ENCODE measurements at regions not wholly inside any gene's neighbourhood (a gene's known extent, or its start where the extent isn't known, plus 50 kb on each side); places are given as distances from the start of the nearest gene placed in this dataset.

DNA sequence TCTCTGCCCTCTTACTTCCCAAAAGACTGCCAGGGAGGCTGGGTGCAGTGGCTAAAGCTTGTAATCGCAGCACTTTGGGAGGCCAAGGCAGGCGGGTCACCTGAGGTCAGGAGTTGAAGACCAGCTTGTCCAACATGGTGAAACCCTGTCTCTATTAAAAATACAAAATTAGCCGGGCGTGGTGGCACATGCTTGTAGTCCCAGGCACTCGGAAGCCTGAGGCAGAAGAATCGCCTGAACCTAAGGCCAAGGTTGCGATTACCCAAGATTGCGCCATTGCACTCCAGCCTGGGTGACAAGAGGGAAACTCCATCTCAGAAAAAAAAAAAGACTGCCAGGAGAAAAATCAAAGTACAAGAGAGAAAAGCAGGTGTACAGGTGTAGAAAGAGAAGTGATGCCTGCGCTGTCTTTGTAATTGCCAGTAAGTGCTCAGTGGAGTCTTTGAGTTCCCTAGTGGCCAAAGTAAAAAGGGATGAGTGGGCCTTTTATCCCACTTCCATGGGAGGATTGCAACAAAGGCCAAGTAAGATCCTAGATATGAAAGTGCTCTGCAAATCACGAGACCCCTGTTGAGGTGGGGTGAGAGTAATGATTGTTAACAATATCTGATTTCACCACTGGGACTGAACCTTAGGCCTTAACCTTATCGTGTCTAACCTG, 94.7 kb upstream of the WNT4 start:
- Histone ChIP-seq H3K9me3 (ENCODE audit: control insufficient read depth, low read length) (no peaks in the 10 kb centered on the region), H3K4me1 (ENCODE audit: control insufficient read depth, insufficient read depth, low read length) (peaks cover 8% of the 10 kb centered on the region), H3K36me3 (ENCODE audit: control insufficient read depth, insufficient read depth, low read length) (no peaks in the 10 kb centered on the region), H3K4me3 (ENCODE audit: low read length) (no peak overlapping the region), H3K27me3 (ENCODE audit: control insufficient read depth, insufficient read depth, low read length) (peaks cover 2% of the 10 kb centered on the region), H3K9ac (ENCODE audit: low read length) (no peak overlapping the region)

DNA sequence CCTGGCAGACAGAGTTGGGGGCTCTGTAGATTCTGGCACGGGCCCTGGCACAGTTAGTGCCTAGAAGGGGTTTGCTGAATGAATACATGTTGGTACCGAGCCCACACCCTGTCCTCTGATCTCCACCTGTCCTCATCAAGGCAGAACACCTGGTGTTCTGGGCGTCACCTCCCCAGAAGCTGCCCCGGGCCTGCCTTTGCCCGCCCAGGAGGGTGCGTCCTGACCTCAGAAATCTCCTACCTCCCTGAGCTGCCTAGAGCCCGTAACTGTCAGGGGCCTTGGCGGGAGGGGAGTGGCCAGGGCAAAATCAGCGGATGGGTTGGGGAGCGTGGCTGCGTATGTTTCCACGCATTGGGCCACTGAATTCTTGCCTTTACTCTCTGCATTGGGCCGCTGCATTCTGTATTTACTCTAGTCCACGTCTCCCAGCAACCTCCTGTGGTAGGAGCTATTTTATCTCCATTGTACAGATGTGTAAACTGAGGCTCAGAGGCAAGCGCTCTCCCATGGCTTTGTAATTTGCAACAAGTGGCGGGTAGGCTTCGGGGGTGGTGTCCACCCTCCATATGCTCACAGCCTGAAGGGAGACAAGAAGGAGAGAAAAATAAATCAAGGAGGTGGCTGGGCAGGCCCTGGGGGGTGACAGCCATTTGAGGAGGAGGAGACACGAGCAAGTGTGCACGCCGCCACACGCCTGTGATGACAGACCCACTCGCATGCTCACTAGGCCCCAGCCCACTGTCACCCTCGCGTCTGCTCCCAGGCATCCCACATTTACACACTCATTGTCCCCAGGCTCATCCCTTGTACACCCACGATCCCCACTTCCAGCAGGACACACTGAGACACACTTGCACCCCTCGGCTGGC, 95.7 kb upstream of the WNT4 start:
- H3K4me1 ChIP-seq (ENCODE audit: control insufficient read depth, insufficient read depth, low read length): peaks cover 8% of the 10 kb centered on the region
- H3K4me3 ChIP-seq (ENCODE audit: low read length): no peak overlapping the region
- H3K9me3 ChIP-seq (ENCODE audit: control insufficient read depth, low read length): no peaks in the 10 kb centered on the region
- H3K27me3 ChIP-seq (ENCODE audit: control insufficient read depth, insufficient read depth, low read length): peaks cover 2% of the 10 kb centered on the region
- H3K9ac ChIP-seq (ENCODE audit: low read length): no peak overlapping the region
- H3K36me3 ChIP-seq (ENCODE audit: control insufficient read depth, insufficient read depth, low read length): no peaks in the 10 kb centered on the region

DNA sequence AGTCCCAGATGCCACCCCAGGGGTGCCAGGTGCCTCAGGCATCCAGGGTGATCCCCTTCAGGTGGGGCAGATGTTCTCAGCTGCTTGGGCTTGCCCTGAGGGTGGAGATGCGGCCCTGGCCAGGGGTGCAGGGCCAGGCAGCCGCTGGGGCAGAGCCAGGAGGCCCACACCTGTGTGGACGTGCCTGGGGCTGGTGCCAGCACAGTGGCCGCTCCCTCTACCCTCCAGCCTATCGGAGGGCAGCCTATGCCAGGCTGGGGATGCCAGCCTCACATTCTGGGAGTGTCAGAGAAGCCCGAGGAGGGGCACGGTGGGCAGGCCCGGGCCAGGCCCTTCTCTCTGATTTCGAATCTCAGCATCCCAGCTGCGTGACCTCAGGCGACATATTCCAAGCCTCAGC, 96.5 kb upstream of the WNT4 start:
- H3K4me1 ChIP-seq (ENCODE audit: control insufficient read depth, insufficient read depth, low read length): peaks cover 8% of the 10 kb centered on the region
- H3K9ac ChIP-seq (ENCODE audit: low read length): no peak overlapping the region
- no peak overlapping the region for H3K4me3 ChIP-seq (ENCODE audit: low read length)
- H3K36me3 ChIP-seq (ENCODE audit: control insufficient read depth, insufficient read depth, low read length): no peaks in the 10 kb centered on the region
- H3K27me3 ChIP-seq (ENCODE audit: control insufficient read depth, insufficient read depth, low read length): peaks cover 2% of the 10 kb centered on the region
- no peaks in the 10 kb centered on the region for H3K9me3 ChIP-seq (ENCODE audit: control insufficient read depth, low read length)

DNA sequence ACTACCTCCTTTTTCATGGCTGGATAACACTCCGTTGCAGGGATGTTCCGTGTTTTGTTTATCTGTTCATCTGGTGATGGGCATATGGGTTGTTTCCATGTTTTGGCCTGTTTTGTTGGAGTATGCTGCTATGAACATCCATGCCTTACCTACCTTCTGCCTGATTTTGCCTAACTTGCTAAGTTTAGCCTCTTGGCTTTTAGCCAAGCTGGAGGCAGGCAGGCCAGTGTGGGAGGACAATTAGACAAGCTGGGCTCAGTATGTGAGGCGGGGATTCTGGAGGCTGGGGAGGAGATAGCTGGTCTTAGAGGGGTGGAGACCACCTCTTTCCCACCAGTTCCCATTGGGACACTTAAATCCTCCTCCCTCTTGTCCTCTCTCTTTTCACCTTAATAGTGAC, 98.4 kb upstream of the WNT4 start:
- H3K4me1 ChIP-seq (ENCODE audit: control insufficient read depth, insufficient read depth, low read length): peaks cover 8% of the 10 kb centered on the region
- H3K9me3 ChIP-seq (ENCODE audit: control insufficient read depth, low read length): no peaks in the 10 kb centered on the region
- no peak overlapping the region for H3K9ac ChIP-seq (ENCODE audit: low read length)
- peaks cover 2% of the 10 kb centered on the region for H3K27me3 ChIP-seq (ENCODE audit: control insufficient read depth, insufficient read depth, low read length)
- no peak overlapping the region for H3K4me3 ChIP-seq (ENCODE audit: low read length)
- H3K36me3 ChIP-seq (ENCODE audit: control insufficient read depth, insufficient read depth, low read length): no peaks in the 10 kb centered on the region

DNA sequence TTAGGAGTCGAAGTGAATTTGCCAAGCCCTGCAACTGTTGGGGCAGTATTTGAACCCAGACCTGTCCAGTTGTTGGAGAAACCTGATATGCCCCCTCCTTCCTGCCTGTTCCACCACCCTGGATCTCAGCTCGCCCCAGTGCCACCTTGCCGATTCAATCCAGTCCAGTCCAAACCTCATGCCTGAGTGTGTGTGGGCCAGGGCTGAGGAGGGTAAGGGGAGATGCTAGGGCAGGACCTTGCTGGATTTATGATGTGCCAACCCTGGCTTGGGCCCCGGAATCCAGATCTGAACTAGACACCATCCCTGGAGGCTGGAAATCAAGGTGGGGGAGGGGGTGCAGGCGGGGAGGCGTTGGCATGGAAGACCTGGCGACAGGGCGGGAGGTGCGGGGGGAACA, 98.9 kb upstream of the WNT4 start:
- Histone ChIP-seq H3K4me1 (ENCODE audit: control insufficient read depth, insufficient read depth, low read length) (peaks cover 8% of the 10 kb centered on the region), H3K27me3 (ENCODE audit: control insufficient read depth, insufficient read depth, low read length) (no peaks in the 10 kb centered on the region), H3K9ac (ENCODE audit: low read length) (no peak overlapping the region), H3K4me3 (ENCODE audit: low read length) (no peak overlapping the region), H3K9me3 (ENCODE audit: control insufficient read depth, low read length) (no peaks in the 10 kb centered on the region), H3K36me3 (ENCODE audit: control insufficient read depth, insufficient read depth, low read length) (no peaks in the 10 kb centered on the region)

DNA sequence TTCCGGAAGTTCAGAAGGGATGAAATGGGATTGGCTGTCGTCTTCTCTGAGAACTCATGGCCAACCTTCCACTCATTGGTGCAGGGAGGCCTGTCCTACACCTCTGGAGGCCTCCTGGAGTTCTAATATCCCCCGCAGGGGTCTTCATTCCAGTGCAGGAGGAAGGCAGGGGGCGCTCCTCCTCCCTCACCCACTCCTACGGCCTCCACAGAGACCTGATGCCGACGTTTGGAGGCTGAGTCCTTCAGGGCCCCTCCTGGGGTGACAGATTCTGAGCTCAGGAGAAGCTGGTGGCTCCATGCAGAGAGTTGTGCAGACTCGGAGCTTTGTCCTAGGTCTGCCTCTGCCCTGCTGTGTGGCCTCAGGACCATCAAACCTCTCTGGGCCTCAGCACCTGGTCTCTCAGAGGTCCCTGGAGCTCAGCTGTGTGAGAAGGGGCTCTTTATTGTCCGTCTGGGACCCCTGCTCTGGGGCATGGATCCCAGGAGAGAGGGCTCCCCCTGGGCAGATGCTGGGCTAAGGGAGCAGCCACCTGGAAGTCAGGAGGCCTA, 102.3 kb upstream of the WNT4 start:
- Histone ChIP-seq H3K9me3 (ENCODE audit: control insufficient read depth, low read length) (no peaks in the 10 kb centered on the region), H3K27me3 (ENCODE audit: control insufficient read depth, insufficient read depth, low read length) (peaks cover 8% of the 10 kb centered on the region), H3K36me3 (ENCODE audit: control insufficient read depth, insufficient read depth, low read length) (no peaks in the 10 kb centered on the region), H3K4me3 (ENCODE audit: low read length) (no peak overlapping the region), H3K9ac (ENCODE audit: low read length) (no peak overlapping the region), H3K4me1 (ENCODE audit: control insufficient read depth, insufficient read depth, low read length) (no peaks in the 10 kb centered on the region)

DNA sequence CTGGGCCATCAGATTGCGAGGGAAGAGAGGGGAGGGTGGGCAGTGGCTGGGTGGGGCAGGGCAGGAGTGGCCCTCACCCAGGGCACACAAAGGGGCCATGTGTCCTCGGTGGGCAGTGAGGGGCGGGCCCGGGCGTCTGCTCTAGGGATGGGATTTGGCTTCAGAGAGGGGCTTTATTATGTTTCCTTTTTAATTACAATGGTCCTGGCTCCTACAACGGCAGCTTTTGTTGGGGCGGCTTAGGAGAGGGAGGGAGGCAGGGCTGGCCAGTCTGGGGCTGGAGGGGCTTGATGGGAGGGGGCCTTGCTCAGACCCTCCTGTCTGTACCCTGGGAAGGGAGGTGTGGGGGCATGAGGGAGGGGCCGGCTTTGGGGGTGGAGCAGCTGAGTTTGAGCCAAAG, 102.8 kb upstream of the WNT4 start:
- no peaks in the 10 kb centered on the region for H3K36me3 ChIP-seq (ENCODE audit: control insufficient read depth, insufficient read depth, low read length)
- H3K27me3 ChIP-seq (ENCODE audit: control insufficient read depth, insufficient read depth, low read length): peaks cover 8% of the 10 kb centered on the region
- no peak overlapping the region for H3K9ac ChIP-seq (ENCODE audit: low read length)
- no peaks in the 10 kb centered on the region for H3K4me1 ChIP-seq (ENCODE audit: control insufficient read depth, insufficient read depth, low read length)
- no peak overlapping the region for H3K4me3 ChIP-seq (ENCODE audit: low read length)
- H3K9me3 ChIP-seq (ENCODE audit: control insufficient read depth, low read length): no peaks in the 10 kb centered on the region

DNA sequence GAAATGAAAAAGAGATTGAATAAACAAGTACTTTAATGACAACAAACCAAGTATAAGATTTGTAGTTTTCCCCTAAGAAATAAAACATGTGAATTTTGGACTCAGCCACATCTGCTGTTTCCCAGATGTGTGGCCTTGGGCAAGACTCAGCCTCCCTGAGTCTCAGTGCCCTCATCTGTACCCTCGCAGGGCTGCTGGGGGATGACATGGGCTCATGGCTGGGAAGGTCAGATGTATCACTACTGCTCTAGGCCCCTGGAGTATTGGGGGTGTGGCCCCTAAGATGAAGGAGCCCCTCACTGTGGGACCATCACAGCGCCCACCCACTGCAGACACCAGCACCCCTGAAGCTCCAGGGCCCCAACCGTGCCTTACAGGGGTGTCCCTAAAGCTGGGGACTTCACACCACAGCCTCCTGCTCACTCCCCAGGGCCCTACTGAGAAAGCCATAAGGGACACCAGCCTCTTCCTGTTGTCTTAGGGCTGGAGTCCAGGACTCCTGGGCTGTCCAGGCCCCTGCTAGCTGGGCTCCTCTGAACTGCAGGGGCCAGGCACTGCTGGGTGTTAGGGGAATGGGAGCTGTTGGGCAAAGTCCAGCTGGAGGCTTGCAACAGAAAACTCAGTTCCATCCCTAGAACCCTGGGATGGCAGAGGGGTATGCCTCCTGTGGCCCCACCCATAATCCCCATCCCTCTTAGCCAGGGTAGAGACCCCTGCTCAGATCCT, 104.0 kb upstream of the WNT4 start:
- Histone ChIP-seq H3K4me1 (ENCODE audit: control insufficient read depth, insufficient read depth, low read length) (no peaks in the 10 kb centered on the region), H3K9ac (ENCODE audit: low read length) (no peak overlapping the region), H3K36me3 (ENCODE audit: control insufficient read depth, insufficient read depth, low read length) (no peaks in the 10 kb centered on the region), H3K27me3 (ENCODE audit: control insufficient read depth, insufficient read depth, low read length) (peaks cover 8% of the 10 kb centered on the region), H3K9me3 (ENCODE audit: control insufficient read depth, low read length) (no peaks in the 10 kb centered on the region), H3K4me3 (ENCODE audit: low read length) (no peak overlapping the region)

DNA sequence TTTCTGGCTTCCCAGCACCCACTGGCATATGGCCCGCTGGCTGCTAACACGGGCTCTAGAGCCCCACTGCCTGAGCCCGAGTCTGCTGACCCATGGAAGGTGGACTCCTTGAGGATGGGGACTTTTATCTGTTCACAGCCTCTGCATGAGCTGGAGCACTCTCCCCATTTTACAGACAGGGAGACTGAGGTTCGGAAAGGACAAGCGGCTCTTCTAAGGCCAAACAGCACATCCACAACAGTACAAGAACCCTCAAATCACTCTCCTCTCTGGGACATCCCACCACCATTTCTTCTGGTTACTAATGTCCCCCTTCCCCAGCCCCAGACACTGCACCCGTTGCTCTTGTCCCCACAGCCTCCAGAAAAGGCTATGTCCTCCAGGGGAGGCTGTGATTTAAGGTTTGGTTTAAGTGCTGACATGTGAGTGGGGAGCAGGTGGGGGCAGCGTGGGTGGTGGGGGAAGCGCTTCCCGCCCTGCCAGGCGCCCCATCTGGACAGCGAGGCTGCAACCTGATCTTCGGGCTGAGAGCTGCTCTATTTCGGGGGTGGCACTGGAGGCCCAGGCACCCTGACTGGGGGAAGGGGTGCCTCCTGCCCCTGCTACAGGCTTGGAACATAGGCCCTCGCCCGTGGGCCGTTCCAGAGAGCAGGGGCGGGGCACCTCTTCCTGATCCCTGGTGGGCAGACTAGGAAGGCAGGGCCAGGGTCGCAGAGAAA, 104.8 kb upstream of the WNT4 start:
- Histone ChIP-seq H3K9ac (ENCODE audit: low read length) (no peak overlapping the region), H3K4me3 (ENCODE audit: low read length) (no peak overlapping the region), H3K36me3 (ENCODE audit: control insufficient read depth, insufficient read depth, low read length) (no peaks in the 10 kb centered on the region), H3K27me3 (ENCODE audit: control insufficient read depth, insufficient read depth, low read length) (peaks cover 8% of the 10 kb centered on the region), H3K9me3 (ENCODE audit: control insufficient read depth, low read length) (no peaks in the 10 kb centered on the region), H3K4me1 (ENCODE audit: control insufficient read depth, insufficient read depth, low read length) (peaks cover 2% of the 10 kb centered on the region)

DNA sequence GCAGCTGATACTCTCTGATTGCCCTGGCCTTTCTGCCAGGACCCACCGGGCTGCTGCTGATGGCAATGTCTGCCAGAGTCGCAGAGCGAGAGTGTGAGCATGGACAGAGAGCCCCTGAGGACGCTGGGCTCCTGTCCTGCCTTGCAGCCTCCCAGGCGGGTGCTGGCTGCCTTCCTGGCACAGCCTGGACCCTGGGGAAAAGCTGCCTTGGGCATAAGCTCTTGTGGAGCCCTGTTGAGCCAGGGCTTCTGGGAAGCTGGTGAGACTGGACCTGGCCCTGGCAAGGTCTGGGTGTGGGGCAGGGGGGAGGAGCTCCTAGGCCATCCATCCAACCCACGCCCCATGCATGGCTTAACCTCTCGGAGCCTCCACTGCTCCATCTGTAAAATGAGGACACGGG, 105.8 kb upstream of the WNT4 start:
- Histone ChIP-seq H3K9me3 (ENCODE audit: control insufficient read depth, low read length) (no peaks in the 10 kb centered on the region), H3K4me1 (ENCODE audit: control insufficient read depth, insufficient read depth, low read length) (peaks cover 11% of the 10 kb centered on the region), H3K36me3 (ENCODE audit: control insufficient read depth, insufficient read depth, low read length) (no peaks in the 10 kb centered on the region), H3K9ac (ENCODE audit: low read length) (no peak overlapping the region), H3K27me3 (ENCODE audit: control insufficient read depth, insufficient read depth, low read length) (peaks cover 8% of the 10 kb centered on the region), H3K4me3 (ENCODE audit: low read length) (no peak overlapping the region)

DNA sequence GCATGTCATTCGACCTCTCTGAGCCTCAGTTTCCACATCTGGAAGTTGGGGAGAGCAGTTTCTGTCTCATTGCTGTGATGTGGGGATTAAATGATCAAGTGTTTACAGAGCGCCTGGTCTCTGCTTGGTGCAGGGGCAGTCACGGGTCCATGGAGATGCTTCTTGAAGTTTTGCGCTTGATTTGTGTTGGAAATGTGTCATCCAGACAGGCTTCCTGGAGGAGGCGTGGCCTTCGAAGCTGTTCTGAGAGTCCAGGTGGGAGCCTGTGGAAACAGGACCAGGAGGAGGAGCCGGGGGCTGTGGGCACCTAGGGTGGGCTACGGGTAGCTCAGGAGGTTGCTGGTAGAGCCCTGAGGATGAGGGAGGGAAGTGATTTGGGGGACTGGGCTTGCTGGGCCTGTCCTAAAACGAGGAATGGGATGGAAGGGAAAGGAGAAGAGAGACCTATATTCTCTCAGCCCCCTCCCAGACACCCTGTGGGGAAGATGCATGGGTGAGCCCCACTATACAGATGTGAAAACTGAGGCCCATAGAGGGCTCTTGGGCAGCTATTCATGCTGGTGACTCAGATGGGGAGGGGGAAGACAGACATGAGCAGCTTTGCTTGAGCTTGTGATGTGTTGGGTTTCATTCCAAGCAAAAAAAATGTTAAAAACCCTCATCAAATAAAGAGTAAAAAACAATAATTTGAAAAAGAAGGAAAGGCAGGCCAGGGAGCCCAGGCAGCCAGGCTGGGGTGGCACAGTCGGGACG, 107.2 kb upstream of the WNT4 start:
- Histone ChIP-seq H3K36me3 (ENCODE audit: control insufficient read depth, insufficient read depth, low read length) (no peaks in the 10 kb centered on the region), H3K9me3 (ENCODE audit: control insufficient read depth, low read length) (no peaks in the 10 kb centered on the region), H3K27me3 (ENCODE audit: control insufficient read depth, insufficient read depth, low read length) (peaks cover 8% of the 10 kb centered on the region), H3K4me3 (ENCODE audit: low read length) (no peak overlapping the region), H3K4me1 (ENCODE audit: control insufficient read depth, insufficient read depth, low read length) (peaks cover 17% of the 10 kb centered on the region), H3K9ac (ENCODE audit: low read length) (no peak overlapping the region)
